Lower leg skin (tissue), 4 donors: ENCODE measurements at regions not wholly inside any gene's neighbourhood (a gene's known extent, or its start where the extent isn't known, plus 50 kb on each side); places are given as distances from the start of the nearest gene placed in this dataset.

Source experiments
- DNase-seq, 2 donors: peaks; one replicate each; pipeline ENCODE4 v3.0.0-alpha.2; 2019; ENCODE audit warnings: low spot score in 2 of 2
- H3K4me3 ChIP-seq: fragments of 200-600 bp; sonication (generic); 2 replicates; pipeline ENCODE4 v1.5.1; 2017; ENCODE audit warnings: mild to moderate bottlenecking, low read depth; ENCODE audit not compliant: poor library complexity, severe bottlenecking
- CTCF ChIP-seq, 3 donors: fragments of 450-650 bp; IDR thresholded peaks; one replicate each; pipeline ENCODE4 v1.5.1; 2016; ENCODE audit warnings: antibody characterized with exemption in 3 of 3, mild to moderate bottlenecking in 3 of 3, moderate library complexity in 2 of 3
- POLR2A ChIP-seq, 2 donors: fragments of 450-650 bp; IDR thresholded peaks; one replicate each; pipeline ENCODE4 v1.6.1; 2016 to 2017; ENCODE audit warnings: antibody characterized with exemption in 2 of 2, mild to moderate bottlenecking in 1 of 2, moderate library complexity in 1 of 2
- WGBS, 2 donors: methylation state at CpG; one replicate each; pipeline ENCODE4 v1.1.5; 2018; 5-methylcytosine and 5-hydroxymethylcytosine counted together
- intact Hi-C: fragments of 100-400 bp; cut with DNase I; formaldehyde crosslinking; loops from one replicate; pipeline ENCODE4 v1.15.0; 2023; ENCODE audit warnings: low total_unique reads

DNA sequence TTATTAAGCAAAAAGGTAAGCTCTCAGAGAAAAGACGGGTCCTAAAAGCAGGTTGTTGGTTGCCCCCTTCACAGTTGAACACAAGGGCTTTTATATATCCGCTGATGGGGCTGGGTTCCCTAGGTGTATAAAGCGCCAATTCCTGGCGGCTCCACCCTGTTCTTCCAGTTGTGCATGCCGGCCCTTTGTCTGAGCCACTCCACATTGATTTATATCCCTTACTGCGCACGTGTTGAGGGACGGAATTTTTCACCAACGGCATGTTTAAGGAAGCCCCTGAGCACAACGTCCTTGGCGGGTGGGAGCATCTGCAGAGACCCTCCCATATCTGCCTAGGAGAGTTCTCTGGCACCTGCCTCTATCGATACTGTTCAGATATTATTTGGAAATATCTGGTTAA lies 135.7 kb downstream of the DTHD1 start:
- H3K4me3 ChIP-seq = no peak overlapping the region
- WGBS, 2 donors = 76 to 86% methylated on average over 12 of the region's 12 CpGs
- TF ChIP-seq POLR2A (IDR thresholded peaks at IDR 0.05) (no peak), CTCF (IDR thresholded peaks at IDR 0.05) (no peak)
- no peak for DNase-seq
- intact Hi-C loops = no loop called here

- DNase-seq = peak in 1 of 2 donors; percentile 80
- intact Hi-C loops = no loop called here
- no peak overlapping the region for H3K4me3 ChIP-seq
- WGBS, 2 donors = 82 to 90% methylated on average over 3 of the region's 3 CpGs
- no peak for TF ChIP-seq CTCF (IDR thresholded peaks at IDR 0.05)
- TF ChIP-seq POLR2A (IDR thresholded peaks at IDR 0.05) = no peak
Observed at GRCh38 chr4:36420111-36420679, 138.8 kb downstream of the DTHD1 start.

- TF ChIP-seq CTCF (IDR thresholded peaks at IDR 0.05) = no peak
- no peak for TF ChIP-seq POLR2A (IDR thresholded peaks at IDR 0.05)
- DNase-seq = no peak
- 88 to 91% methylated on average over 2 of the region's 2 CpGs for WGBS, 2 donors
- intact Hi-C loops = no loop called here
- no peak overlapping the region for H3K4me3 ChIP-seq
Observed at GRCh38 chr4:36422607-36423006, 141.2 kb downstream of the DTHD1 start.

- WGBS, 2 donors = 82 to 84% methylated on average over 5 of the region's 5 CpGs
- no peak overlapping the region for H3K4me3 ChIP-seq
- no peak for TF ChIP-seq CTCF (IDR thresholded peaks at IDR 0.05)
- TF ChIP-seq POLR2A (IDR thresholded peaks at IDR 0.05) = no peak
- intact Hi-C loops = no loop called here
- DNase-seq = no peak
Observed at GRCh38 chr4:36426741-36427140, 145.3 kb downstream of the DTHD1 start.

GRCh38 chr4:36427696-36428095 lies 146.3 kb downstream of the DTHD1 start:
- 33 to 44% methylated on average over 1 to 2 of the region's 2 CpGs for WGBS, 2 donors
- TF ChIP-seq CTCF (IDR thresholded peaks at IDR 0.05) (no peak), POLR2A (IDR thresholded peaks at IDR 0.05) (no peak)
- H3K4me3 ChIP-seq = no peak overlapping the region
- intact Hi-C loops = no loop called here
- DNase-seq = no peak

- TF ChIP-seq POLR2A (IDR thresholded peaks at IDR 0.05) (no peak), CTCF (IDR thresholded peaks at IDR 0.05) (no peak)
- no peak for DNase-seq
- intact Hi-C loops = no loop called here
- WGBS, 2 donors = 36 to 70% methylated on average over 2 of the region's 2 CpGs
- no peak overlapping the region for H3K4me3 ChIP-seq
Observed at GRCh38 chr4:36432586-36432985, 151.2 kb downstream of the DTHD1 start.
